ENCODE measurements at regions not wholly inside any gene's neighbourhood (a gene's known extent, or its start where the extent isn't known, plus 50 kb on each side); places are given as distances from the start of the nearest gene placed in this dataset.

DNA sequence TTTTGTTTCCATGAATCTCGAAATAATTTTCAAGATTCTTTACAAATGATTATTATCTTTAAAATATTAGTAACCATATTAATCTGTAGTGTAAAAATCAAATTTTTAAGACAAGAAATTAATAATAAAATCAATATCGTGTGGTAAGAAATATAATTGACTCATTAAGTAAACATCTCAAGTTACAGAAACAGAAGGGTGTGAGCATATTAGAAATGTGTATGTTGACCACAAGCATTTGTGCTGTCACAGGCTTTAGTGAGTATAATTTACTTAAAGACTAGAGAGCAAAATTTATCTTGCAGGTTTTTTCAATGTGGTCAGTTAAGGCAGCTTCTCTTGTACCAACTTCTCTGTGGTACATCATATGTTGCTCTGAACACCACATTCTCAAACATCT lies 566.5 kb upstream of the IRAK1BP1 start:
- CTCF ChIA-PET, result no interaction called here
- Histone ChIP-seq H4K20me1 (ENCODE audit: insufficient read depth) (no peaks in the 10 kb centered on the region), H3F3A (replicated peaks; ENCODE audit: insufficient read depth) (no peaks in the 10 kb centered on the region), H3K79me2 (ENCODE audit: insufficient read depth) (no peaks in the 10 kb centered on the region), H3K9ac (no peak overlapping the region), H2AFZ (ENCODE audit: low read depth) (no peak overlapping the region), H3K9me3 (no peaks in the 10 kb centered on the region), H3K27ac (ENCODE audit: low read depth in 2 of 2, low read length in 1 of 2) (no peak overlapping the region), H3K9me2 (no peaks in the 10 kb centered on the region), H3K4me1 (ENCODE audit: control insufficient read depth in 1 of 2, insufficient read depth in 2 of 2, low read depth in 1 of 2, low read length in 1 of 2) (no peaks in the 10 kb centered on the region), H3K4me3 (ENCODE audit: low read depth in 2 of 2, low read length in 1 of 2) (no peak overlapping the region), H3K27me3 (ENCODE audit: insufficient read depth) (no peaks in the 10 kb centered on the region), H3K36me3 (replicated peaks in 1 of 2; ENCODE audit: control insufficient read depth in 1 of 2, insufficient read depth in 2 of 2, low read length in 1 of 2) (no peaks in the 10 kb centered on the region), H3K4me2 (no peak overlapping the region)
- DNase-seq, result no peak
- POLR2A ChIA-PET, result no interaction called here
- WGBS (ENCODE audit: low lambda C conversion rate), result 32% methylated on average over 2 of the region's 2 CpGs
- TF ChIP-seq SMC3 (IDR thresholded peaks at IDR 0.05; ENCODE audit: low read depth, low read length), result no peak
- no peak for TF ChIP-seq MXI1 (IDR thresholded peaks at IDR 0.05; ENCODE audit: low read depth, low read length)
- no peak for TF ChIP-seq EP300 (IDR thresholded peaks at IDR 0.05; ENCODE audit: borderline replicate concordance in 1 of 2, low read depth in 1 of 2, low read length in 1 of 2)
- TF ChIP-seq, protein P1, sequence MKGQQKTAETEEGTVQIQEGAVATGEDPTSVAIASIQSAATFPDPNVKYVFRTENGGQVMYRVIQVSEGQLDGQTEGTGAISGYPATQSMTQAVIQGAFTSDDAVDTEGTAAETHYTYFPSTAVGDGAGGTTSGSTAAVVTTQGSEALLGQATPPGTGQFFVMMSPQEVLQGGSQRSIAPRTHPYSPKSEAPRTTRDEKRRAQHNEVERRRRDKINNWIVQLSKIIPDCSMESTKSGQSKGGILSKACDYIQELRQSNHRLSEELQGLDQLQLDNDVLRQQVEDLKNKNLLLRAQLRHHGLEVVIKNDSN (IDR thresholded peaks at IDR 0.05; ENCODE audit: borderline replicate concordance, low read depth), result no peak
- TF ChIP-seq NFIC (IDR thresholded peaks at IDR 0.05; ENCODE audit: borderline replicate concordance), result no peak

- no peak overlapping the region for H2AFZ ChIP-seq (ENCODE audit: low read depth)
- POLR2A ChIA-PET, result no interaction called here
- 13% methylated on average over 1 of the region's 1 CpG for WGBS (ENCODE audit: low lambda C conversion rate)
These were observed 564.9 kb upstream of the IRAK1BP1 start for GRCh38 chr6:78302411-78302810.

More at GRCh38 chr6:78302411-78302810, 564.9 kb upstream of the IRAK1BP1 start:
- H3K9ac ChIP-seq, result no peak overlapping the region
- no peak for DNase-seq
- H3K9me2 ChIP-seq, result no peaks in the 10 kb centered on the region
- TF ChIP-seq YY1 (IDR thresholded peaks at IDR 0.05; ENCODE audit: low read depth), result no peak
- no peak for TF ChIP-seq ELF1 (IDR thresholded peaks at IDR 0.05)
- TF ChIP-seq, protein P2, sequence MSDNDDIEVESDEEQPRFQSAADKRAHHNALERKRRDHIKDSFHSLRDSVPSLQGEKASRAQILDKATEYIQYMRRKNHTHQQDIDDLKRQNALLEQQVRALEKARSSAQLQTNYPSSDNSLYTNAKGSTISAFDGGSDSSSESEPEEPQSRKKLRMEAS (IDR thresholded peaks at IDR 0.05; ENCODE audit: low read depth), result no peak
- no peak for TF ChIP-seq POLR2AphosphoS5 (IDR thresholded peaks at IDR 0.05; ENCODE audit: low read depth, low read length)
- TF ChIP-seq, protein P3, sequence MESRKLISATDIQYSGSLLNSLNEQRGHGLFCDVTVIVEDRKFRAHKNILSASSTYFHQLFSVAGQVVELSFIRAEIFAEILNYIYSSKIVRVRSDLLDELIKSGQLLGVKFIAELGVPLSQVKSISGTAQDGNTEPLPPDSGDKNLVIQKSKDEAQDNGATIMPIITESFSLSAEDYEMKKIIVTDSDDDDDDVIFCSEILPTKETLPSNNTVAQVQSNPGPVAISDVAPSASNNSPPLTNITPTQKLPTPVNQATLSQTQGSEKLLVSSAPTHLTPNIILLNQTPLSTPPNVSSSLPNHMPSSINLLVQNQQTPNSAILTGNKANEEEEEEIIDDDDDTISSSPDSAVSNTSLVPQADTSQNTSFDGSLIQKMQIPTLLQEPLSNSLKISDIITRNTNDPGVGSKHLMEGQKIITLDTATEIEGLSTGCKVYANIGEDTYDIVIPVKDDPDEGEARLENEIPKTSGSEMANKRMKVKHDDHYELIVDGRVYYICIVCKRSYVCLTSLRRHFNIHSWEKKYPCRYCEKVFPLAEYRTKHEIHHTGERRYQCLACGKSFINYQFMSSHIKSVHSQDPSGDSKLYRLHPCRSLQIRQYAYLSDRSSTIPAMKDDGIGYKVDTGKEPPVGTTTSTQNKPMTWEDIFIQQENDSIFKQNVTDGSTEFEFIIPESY (IDR thresholded peaks at IDR 0.05; ENCODE audit: borderline replicate concordance, low read depth), result no peak
- TF ChIP-seq CTCF (IDR thresholded peaks at IDR 0.05), result no peak
- TF ChIP-seq FOSL2 (IDR thresholded peaks at IDR 0.05; ENCODE audit: borderline replicate concordance, low read depth), result no peak
- TF ChIP-seq SIN3A (IDR thresholded peaks at IDR 0.05; ENCODE audit: borderline replicate concordance, low read depth, low read length), result no peak
- TF ChIP-seq, protein P1 (IDR thresholded peaks at IDR 0.05; ENCODE audit: borderline replicate concordance, low read depth), result no peak
- no peak for TF ChIP-seq FOXM1 (IDR thresholded peaks at IDR 0.05; ENCODE audit: low read depth)
- TF ChIP-seq NRF1 (IDR thresholded peaks at IDR 0.05; ENCODE audit: low read depth, low read length), result no peak
- no peak for TF ChIP-seq RXRA (IDR thresholded peaks at IDR 0.05; ENCODE audit: borderline replicate concordance, low read depth)
- TF ChIP-seq SMC3 (IDR thresholded peaks at IDR 0.05; ENCODE audit: low read depth, low read length), result no peak
- TF ChIP-seq GATA2 (CRISPR knock-in tag; IDR thresholded peaks at IDR 0.05), result no peak
- TF ChIP-seq, protein P4, sequence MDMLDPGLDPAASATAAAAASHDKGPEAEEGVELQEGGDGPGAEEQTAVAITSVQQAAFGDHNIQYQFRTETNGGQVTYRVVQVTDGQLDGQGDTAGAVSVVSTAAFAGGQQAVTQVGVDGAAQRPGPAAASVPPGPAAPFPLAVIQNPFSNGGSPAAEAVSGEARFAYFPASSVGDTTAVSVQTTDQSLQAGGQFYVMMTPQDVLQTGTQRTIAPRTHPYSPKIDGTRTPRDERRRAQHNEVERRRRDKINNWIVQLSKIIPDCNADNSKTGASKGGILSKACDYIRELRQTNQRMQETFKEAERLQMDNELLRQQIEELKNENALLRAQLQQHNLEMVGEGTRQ (IDR thresholded peaks at IDR 0.05; ENCODE audit: borderline replicate concordance, low read depth, low read length), result no peak
- H3K79me2 ChIP-seq (ENCODE audit: insufficient read depth), result no peaks in the 10 kb centered on the region
- no peak overlapping the region for H3K27ac ChIP-seq (ENCODE audit: low read depth in 2 of 2, low read length in 1 of 2)
- no peaks in the 10 kb centered on the region for H4K20me1 ChIP-seq (ENCODE audit: insufficient read depth)
- no peak overlapping the region for H3K4me2 ChIP-seq
- H3K27me3 ChIP-seq (ENCODE audit: insufficient read depth), result no peaks in the 10 kb centered on the region
- H3K9me3 ChIP-seq, result no peaks in the 10 kb centered on the region
- CTCF ChIA-PET, result no interaction called here
- no peaks in the 10 kb centered on the region for H3F3A ChIP-seq (replicated peaks; ENCODE audit: insufficient read depth)
- no peak overlapping the region for H3K4me3 ChIP-seq (ENCODE audit: low read depth in 2 of 2, low read length in 1 of 2)
- no peaks in the 10 kb centered on the region for H3K4me1 ChIP-seq (ENCODE audit: control insufficient read depth in 1 of 2, insufficient read depth in 2 of 2, low read depth in 1 of 2, low read length in 1 of 2)
- H3K36me3 ChIP-seq (replicated peaks in 1 of 2; ENCODE audit: control insufficient read depth in 1 of 2, insufficient read depth in 2 of 2, low read length in 1 of 2), result no peaks in the 10 kb centered on the region
